Hepatocyte (in vitro differentiated cells): ENCODE measurements at regions not wholly inside any gene's neighbourhood (a gene's known extent, or its start where the extent isn't known, plus 50 kb on each side); places are given as distances from the start of the nearest gene placed in this dataset.
A peak's percentile ranks its signal among the peaks of the same experiment; 100 is the strongest.

Experiments
- DNase-seq: peaks from one replicate; pipeline ENCODE4 v3.0.0-alpha.2; 2016; ENCODE audit warnings: low spot score
- H2AFZ ChIP-seq: fragments of 200-600 bp; sonication (generic); 2 replicates; pipeline ENCODE4 v1.6.0; 2016; ENCODE audit warnings: antibody characterized with exemption, mild to moderate bottlenecking
- H3K27ac ChIP-seq: fragments of 200-600 bp; sonication (generic); 2 replicates; pipeline ENCODE4 v1.5.1; 2016; ENCODE audit warnings: mild to moderate bottlenecking
- H3K27me3 ChIP-seq: fragments of 200-600 bp; sonication (generic); 2 replicates; pipeline ENCODE4 v1.6.1; 2016
- H3K36me3 ChIP-seq: fragments of 200-600 bp; sonication (generic); replicated peaks from 2 replicates; pipeline ENCODE4 v1.5.1; 2016; ENCODE audit warnings: low read depth; ENCODE audit not compliant: insufficient read depth
- H3K4me1 ChIP-seq: fragments of 200-600 bp; sonication (generic); 2 replicates; pipeline ENCODE4 v1.5.1; 2016; ENCODE audit warnings: mild to moderate bottlenecking, moderate library complexity; ENCODE audit not compliant: insufficient read depth
- H3K4me2 ChIP-seq: fragments of 200-600 bp; sonication (generic); 2 replicates; pipeline ENCODE4 v1.6.0; 2016
- H3K4me3 ChIP-seq: fragments of 200-600 bp; sonication (generic); 2 replicates; pipeline ENCODE4 v1.5.1; 2016; ENCODE audit warnings: mild to moderate bottlenecking
- H3K79me2 ChIP-seq: fragments of 200-600 bp; sonication (generic); 2 replicates; pipeline ENCODE4 v1.6.0; 2017; ENCODE audit warnings: mild to moderate bottlenecking
- H3K9me2 ChIP-seq: fragments of 200-600 bp; sonication (generic); replicated peaks from 2 replicates; pipeline ENCODE4 v1.6.0; 2017; ENCODE audit warnings: mild to moderate bottlenecking; ENCODE audit not compliant: insufficient read depth
- H3K9me3 ChIP-seq: fragments of 200-600 bp; sonication (generic); 2 replicates; pipeline ENCODE4 v1.5.1; 2016; ENCODE audit warnings: low read depth, mild to moderate bottlenecking
- H4K20me1 ChIP-seq: fragments of 200-600 bp; sonication (generic); 2 replicates; pipeline ENCODE4 v1.6.0; 2016; ENCODE audit warnings: mild to moderate bottlenecking; ENCODE audit not compliant: insufficient read depth, poor library complexity, severe bottlenecking
- EZH2 ChIP-seq: fragments of 200-600 bp; sonication (generic); IDR thresholded peaks from 2 replicates; pipeline ENCODE4 v1.6.1; 2016; ENCODE audit warnings: antibody characterized with exemption, mild to moderate bottlenecking, borderline replicate concordance
- EZH2phosphoT487 ChIP-seq: fragments of 200-600 bp; sonication (generic); IDR thresholded peaks from one replicate; pipeline ENCODE4 v1.6.1; 2018; ENCODE audit warnings: antibody characterized with exemption, mild to moderate bottlenecking, low read depth, moderate library complexity; ENCODE audit not compliant: unreplicated experiment, severe bottlenecking
- WGBS: methylation state at CpG from one replicate; pipeline ENCODE4 v1.1.6; 2016; ENCODE audit warnings: low lambda C conversion rate; ENCODE audit errors: missing lambda C conversion rate; 5-methylcytosine and 5-hydroxymethylcytosine counted together
- TF ChIP-seq, protein P1 (sequence below): fragments of 200-600 bp; sonication (generic); IDR thresholded peaks from 2 replicates; pipeline ENCODE4 v1.5.1; 2016; ENCODE audit warnings: antibody characterized with exemption, mild to moderate bottlenecking; ENCODE audit not compliant: poor library complexity

DNA sequence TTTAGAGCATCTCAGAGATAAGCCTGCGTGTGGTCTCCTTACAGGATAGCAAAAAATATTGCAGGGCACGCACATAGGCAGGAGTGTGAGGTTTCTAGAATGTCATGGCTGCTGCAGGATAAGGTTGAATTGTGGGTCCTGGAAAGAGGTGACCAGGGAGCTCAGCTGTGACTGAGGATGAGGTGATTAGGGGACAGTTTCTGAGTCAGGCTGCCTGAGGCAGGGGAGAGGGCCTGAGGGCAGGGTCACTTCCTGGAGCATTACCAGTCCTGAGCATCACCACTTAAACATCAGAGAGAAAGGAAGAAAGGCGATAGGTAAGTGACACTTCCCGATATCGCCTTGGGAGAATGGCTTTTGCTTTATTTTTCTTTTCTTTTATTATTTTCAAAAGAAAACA is 813.8 kb downstream of the TUSC7 start:
- Histone ChIP-seq H3K4me1 (peaks cover 3% of the 10 kb centered on the region), H3K27me3 (no peaks in the 10 kb centered on the region), H3K4me3 (no peak overlapping the region), H2AFZ (no peak overlapping the region), H3K4me2 (no peak overlapping the region), H3K27ac (no peak overlapping the region), H3K79me2 (no peaks in the 10 kb centered on the region), H3K36me3 (no peaks in the 10 kb centered on the region), H4K20me1 (no peaks in the 10 kb centered on the region), H3K9me3 (no peaks in the 10 kb centered on the region), H3K9me2 (no peaks in the 10 kb centered on the region)
- TF ChIP-seq EZH2phosphoT487 (no peak), EZH2 (no peak)
- TF ChIP-seq, protein P1, sequence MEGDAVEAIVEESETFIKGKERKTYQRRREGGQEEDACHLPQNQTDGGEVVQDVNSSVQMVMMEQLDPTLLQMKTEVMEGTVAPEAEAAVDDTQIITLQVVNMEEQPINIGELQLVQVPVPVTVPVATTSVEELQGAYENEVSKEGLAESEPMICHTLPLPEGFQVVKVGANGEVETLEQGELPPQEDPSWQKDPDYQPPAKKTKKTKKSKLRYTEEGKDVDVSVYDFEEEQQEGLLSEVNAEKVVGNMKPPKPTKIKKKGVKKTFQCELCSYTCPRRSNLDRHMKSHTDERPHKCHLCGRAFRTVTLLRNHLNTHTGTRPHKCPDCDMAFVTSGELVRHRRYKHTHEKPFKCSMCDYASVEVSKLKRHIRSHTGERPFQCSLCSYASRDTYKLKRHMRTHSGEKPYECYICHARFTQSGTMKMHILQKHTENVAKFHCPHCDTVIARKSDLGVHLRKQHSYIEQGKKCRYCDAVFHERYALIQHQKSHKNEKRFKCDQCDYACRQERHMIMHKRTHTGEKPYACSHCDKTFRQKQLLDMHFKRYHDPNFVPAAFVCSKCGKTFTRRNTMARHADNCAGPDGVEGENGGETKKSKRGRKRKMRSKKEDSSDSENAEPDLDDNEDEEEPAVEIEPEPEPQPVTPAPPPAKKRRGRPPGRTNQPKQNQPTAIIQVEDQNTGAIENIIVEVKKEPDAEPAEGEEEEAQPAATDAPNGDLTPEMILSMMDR, result no peak
- 77% methylated on average over 5 of the region's 5 CpGs for WGBS
- DNase-seq, result no peak

DNA sequence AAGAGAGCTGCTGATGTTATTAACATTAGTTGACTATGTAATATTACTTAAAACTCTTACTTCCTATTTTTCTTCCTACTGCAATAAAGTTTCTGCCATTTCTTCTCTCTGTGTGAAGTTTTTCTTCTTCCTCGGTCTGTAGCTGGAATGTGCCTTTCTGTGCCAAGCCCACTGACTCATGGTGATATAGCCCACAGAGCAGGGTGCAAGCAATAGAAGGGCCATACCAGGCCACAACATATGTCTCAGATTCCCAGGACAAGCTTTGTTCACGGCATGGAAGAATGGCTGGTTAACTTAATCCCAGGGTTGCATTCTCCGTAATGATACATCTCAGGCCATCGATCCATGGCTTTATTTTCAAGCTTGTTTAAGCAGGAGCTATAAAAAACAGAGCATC is 815.3 kb downstream of the TUSC7 start:
- H3K9me3 ChIP-seq, result no peaks in the 10 kb centered on the region
- WGBS, result 74% methylated on average over 4 of the region's 4 CpGs
- H3K27ac ChIP-seq, result no peak overlapping the region
- H3K36me3 ChIP-seq, result no peaks in the 10 kb centered on the region
- H4K20me1 ChIP-seq, result no peaks in the 10 kb centered on the region
- no peak overlapping the region for H3K4me2 ChIP-seq
- H3K9me2 ChIP-seq, result no peaks in the 10 kb centered on the region
- H3K79me2 ChIP-seq, result no peaks in the 10 kb centered on the region
- no peak overlapping the region for H3K4me3 ChIP-seq
- no peak for DNase-seq
- no peaks in the 10 kb centered on the region for H3K27me3 ChIP-seq
- H2AFZ ChIP-seq, result no peak overlapping the region
- peaks cover 3% of the 10 kb centered on the region for H3K4me1 ChIP-seq
- TF ChIP-seq, protein P1, result no peak
- no peak for TF ChIP-seq EZH2phosphoT487

DNA sequence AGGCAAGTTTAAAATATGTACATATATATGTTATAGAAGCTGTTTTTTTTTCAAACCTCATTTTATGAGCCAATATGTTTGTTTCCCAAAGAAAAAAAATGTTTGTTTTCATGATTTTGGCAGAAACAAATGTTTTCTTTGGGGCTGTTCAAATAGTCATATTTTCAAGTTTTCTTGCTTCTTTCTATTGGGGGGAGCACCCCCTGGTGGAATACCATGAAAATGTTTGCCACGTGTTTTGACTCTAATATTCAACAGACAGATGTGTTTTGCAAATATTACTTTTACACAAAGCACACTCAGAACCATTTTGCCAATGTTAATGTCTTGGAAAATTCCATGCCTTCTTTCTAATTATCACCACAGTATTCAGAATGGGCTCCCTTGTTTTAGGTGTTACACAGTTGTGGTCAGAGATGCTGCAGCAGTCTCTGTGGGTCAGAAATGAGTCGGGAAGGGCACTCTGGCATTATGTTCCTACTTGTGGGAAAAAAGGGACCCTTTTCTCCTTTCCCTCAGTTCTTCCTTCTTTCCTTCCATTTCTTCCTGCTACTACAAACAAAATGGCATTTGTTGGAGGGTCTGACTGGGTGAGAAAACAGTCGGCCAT is 817.0 kb downstream of the TUSC7 start:
- Histone ChIP-seq H3K4me1 (peaks cover 3% of the 10 kb centered on the region), H3K9me3 (no peaks in the 10 kb centered on the region), H3K9me2 (no peaks in the 10 kb centered on the region), H3K4me2 (no peak overlapping the region), H3K79me2 (no peaks in the 10 kb centered on the region), H4K20me1 (no peaks in the 10 kb centered on the region), H3K4me3 (no peak overlapping the region), H2AFZ (no peak overlapping the region), H3K27ac (no peak overlapping the region), H3K27me3 (no peaks in the 10 kb centered on the region), H3K36me3 (no peaks in the 10 kb centered on the region)
- WGBS, result 71% methylated on average over 3 of the region's 3 CpGs
- peak; percentile 56 for DNase-seq
- TF ChIP-seq EZH2phosphoT487 (no peak), EZH2 (no peak)
- TF ChIP-seq, protein P1, result peak; percentile 76

DNA sequence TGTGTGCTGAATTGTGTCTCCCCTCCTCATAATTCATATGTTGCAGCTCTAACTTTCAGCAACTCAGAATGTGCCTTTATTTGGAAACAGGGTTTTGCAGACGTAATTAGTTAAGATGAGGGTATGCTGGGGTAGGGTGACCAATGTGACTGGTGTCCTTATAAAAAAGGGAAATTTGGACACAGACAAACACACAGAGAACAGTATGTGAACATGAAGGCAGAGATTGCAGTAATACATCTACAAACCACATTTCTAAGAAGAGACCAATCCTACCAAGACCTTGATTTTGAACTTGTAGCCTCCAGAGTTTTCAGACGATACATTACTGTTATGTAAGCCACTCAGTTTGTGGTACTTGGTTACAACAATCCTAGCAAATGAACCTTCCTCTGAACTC is 817.8 kb downstream of the TUSC7 start:
- no peak overlapping the region for H3K4me2 ChIP-seq
- no peak for DNase-seq
- WGBS, result 98% methylated on average over 2 of the region's 2 CpGs
- no peaks in the 10 kb centered on the region for H3K9me2 ChIP-seq
- H3K27me3 ChIP-seq, result no peaks in the 10 kb centered on the region
- no peaks in the 10 kb centered on the region for H3K36me3 ChIP-seq
- H3K79me2 ChIP-seq, result no peaks in the 10 kb centered on the region
- no peaks in the 10 kb centered on the region for H4K20me1 ChIP-seq
- no peak overlapping the region for H3K27ac ChIP-seq
- no peaks in the 10 kb centered on the region for H3K9me3 ChIP-seq
- no peak overlapping the region for H2AFZ ChIP-seq
- H3K4me1 ChIP-seq, result peaks cover 3% of the 10 kb centered on the region
- TF ChIP-seq, protein P1, result no peak
- TF ChIP-seq EZH2phosphoT487, result no peak
- TF ChIP-seq EZH2, result no peak
- H3K4me3 ChIP-seq, result no peak overlapping the region
